Cerebellar cortex (tissue), 1 donor: ENCODE measurements at regions not wholly inside any gene's neighbourhood (a gene's known extent, or its start where the extent isn't known, plus 50 kb on each side); places are given as distances from the start of the nearest gene placed in this dataset.
"Not testable (repeated sequence)": the region's sequence is repeated elsewhere in the genome, so short reads cannot be mapped to it uniquely, and the experiment has no call there.

Source experiments
- DNase-seq: peaks from one replicate; pipeline ENCODE4 v3.0.0-alpha.2; 2015; ENCODE audit warnings: low spot score

- no peak for DNase-seq
Measured at GRCh38 chr1:229710746-229711145, 84.7 kb downstream of the URB2 start.

- no peak for DNase-seq
Measured at GRCh38 chr1:229714306-229714705, 88.3 kb downstream of the URB2 start.

- DNase-seq, result no peak
Measured at GRCh38 chr1:229714964-229715603, 89.0 kb downstream of the URB2 start.

- DNase-seq, result no peak
Measured at GRCh38 chr1:229716069-229716468, 90.0 kb downstream of the URB2 start.

- no peak for DNase-seq
Measured at GRCh38 chr1:229716704-229717103, 90.7 kb downstream of the URB2 start.

- no peak for DNase-seq
Measured at GRCh38 chr1:229717786-229718576, 91.9 kb downstream of the URB2 start.

GRCh38 chr1:229726061-229726460 is 100.0 kb downstream of the URB2 start:
- DNase-seq, result no peak

- DNase-seq, result no peak
Measured at GRCh38 chr1:229729916-229730315, 103.9 kb downstream of the URB2 start.

- DNase-seq, result no peak
Measured at GRCh38 chr1:229730573-229730972, 104.5 kb downstream of the URB2 start.

- DNase-seq, result no peak
Measured at GRCh38 chr1:229732061-229732460, 106.0 kb downstream of the URB2 start.

GRCh38 chr1:229736376-229736775 is 110.3 kb downstream of the URB2 start:
- no peak for DNase-seq

- DNase-seq, result not testable (repeated sequence)
Measured at GRCh38 chr1:229742614-229743013, 116.6 kb downstream of the URB2 start.

GRCh38 chr1:229749992-229750391 is 123.9 kb downstream of the URB2 start:
- no peak for DNase-seq

- DNase-seq, result no peak
Measured at GRCh38 chr1:229751610-229752009, 125.6 kb downstream of the URB2 start.

- DNase-seq, result no peak
Measured at GRCh38 chr1:229752679-229753078, 126.6 kb downstream of the URB2 start.

GRCh38 chr1:229753764-229754551 is 127.9 kb downstream of the URB2 start:
- no peak for DNase-seq

GRCh38 chr1:229756666-229757065 is 130.6 kb downstream of the URB2 start:
- DNase-seq, result no peak

- DNase-seq, result no peak
Measured at GRCh38 chr1:229757226-229757625, 131.2 kb downstream of the URB2 start.

GRCh38 chr1:229758101-229759036 is 132.3 kb downstream of the URB2 start:
- DNase-seq, result no peak

GRCh38 chr1:229759037-229759435 is 133.0 kb downstream of the URB2 start:
- no peak for DNase-seq

- DNase-seq, result no peak
Measured at GRCh38 chr1:229759586-229759985, 133.5 kb downstream of the URB2 start.
